HG02943 (cell line): ENCODE measurements at regions not wholly inside any gene's neighbourhood (a gene's known extent, or its start where the extent isn't known, plus 50 kb on each side); places are given as distances from the start of the nearest gene placed in this dataset.

Source experiments
- ATAC-seq: cut with Tn5 transposase; IDR thresholded peaks from one replicate; pipeline ENCODE4 v1.9.1; 2021; ENCODE audit warnings: mild to moderate bottlenecking, low read depth, moderate library complexity; ENCODE audit not compliant: unreplicated experiment

DNA sequence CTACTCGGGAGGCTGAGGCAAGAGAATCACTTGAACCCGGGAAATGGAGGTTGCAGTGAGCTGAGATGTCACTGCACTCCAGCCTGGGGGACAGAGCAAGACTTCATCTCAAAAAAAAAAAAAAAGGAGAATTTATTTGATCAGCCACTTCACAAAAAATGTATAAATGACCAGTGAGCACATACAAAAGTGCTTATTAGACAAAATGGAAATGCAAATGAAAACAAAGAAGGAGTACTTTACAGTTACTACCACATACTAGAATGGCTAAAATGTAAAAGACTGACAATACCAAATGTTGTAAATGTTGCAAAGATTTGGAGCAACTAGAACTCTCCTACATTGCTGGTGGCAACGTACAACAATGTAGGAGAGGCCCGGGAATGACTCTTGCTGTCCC lies 241.8 kb upstream of the SOX9 start:
- ATAC-seq: no peak

DNA sequence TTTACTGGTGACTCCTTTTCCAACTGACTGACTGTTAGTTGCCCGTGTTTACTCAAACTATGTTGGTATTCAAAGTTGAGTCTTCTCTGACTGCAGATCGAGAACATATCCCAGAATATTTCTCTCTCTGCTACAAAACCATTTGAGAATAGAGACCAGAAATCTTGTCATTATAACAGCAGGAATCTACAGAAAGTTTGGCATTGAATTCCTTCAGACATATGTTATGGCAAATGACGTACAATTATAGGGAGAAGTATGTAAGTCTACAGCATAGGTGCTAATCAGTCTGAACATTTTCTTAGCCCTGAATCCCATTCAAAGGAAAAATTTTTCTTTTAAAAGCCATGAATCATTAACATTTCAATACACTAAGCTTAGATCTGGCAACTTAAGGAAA lies 239.8 kb upstream of the SOX9 start:
- ATAC-seq: no peak

DNA sequence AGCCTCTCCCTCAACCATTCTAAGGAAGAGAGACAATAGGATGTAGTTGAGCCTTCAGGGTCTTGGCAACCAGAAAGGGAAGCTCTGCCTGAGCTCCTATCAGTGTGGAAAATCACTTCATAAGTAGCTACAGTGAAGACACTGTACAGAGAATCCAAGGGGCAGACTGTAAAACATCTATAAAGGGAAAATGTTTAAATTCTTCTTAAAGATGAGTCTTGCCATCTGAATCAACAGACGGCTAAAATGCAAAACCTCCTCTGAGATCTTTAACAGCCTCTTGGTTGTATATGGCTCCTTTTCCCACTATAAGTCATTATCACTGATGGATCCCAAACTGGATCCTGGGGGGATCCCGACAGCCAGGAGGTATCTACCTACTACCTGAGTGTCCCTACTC lies 239.2 kb upstream of the SOX9 start:
- no peak for ATAC-seq

DNA sequence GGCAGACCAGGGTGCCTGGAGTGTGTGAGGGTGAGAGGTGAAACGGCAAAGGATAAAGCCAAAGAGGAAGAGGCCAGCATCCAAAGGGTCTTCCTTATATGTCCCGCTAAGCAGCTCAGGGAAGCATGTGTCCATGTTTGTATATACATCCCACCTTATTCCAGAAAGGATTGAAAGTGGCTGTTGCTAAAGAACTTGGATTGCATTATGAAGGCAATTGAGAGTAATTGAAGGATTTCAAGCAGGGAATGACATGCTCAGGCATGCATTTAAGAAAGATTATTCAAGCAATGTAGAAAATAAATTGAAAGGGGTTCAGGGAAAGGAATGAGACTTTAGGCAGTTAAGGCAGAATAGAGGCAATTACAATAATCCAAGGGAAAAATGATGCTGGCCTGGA lies 237.6 kb upstream of the SOX9 start:
- no peak for ATAC-seq

DNA sequence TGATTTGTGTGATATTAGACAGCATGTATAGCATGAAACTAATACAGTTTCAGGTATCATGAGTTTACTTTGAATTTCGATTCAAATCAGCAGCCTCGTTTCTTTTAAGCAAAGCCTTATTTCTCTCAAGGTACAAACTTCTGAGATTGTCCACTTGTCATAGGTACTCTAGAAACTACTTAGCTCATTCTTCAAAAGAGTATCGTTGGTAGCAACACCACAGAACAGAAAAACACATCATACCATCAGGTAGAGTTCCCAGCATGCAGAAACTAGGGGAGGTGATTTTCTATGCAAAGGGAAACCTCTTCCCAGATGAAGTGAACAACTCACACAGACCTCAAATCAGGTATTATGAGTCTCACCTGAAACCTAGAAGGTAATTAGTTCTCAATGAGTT lies 237.0 kb upstream of the SOX9 start:
- no peak for ATAC-seq

DNA sequence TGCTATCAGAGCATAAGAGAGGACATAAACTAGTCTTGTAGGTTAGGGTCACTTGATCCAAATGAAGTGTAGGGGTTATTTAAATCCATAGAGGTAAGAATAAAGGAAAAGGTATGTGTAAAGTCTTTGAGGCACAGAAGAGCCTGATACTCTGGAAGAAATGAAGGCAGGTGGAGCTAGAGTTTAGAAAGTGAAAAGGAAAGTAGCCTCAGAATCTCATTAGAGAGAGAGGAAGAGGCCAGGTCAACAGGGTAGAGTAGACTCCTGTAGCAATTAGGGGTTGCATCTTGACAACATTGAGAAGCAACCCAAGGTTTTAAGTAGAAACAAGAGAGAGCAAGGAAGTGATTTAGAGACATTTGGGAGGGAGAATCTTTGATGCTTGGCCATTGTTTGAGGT lies 235.2 kb upstream of the SOX9 start:
- ATAC-seq: no peak

DNA sequence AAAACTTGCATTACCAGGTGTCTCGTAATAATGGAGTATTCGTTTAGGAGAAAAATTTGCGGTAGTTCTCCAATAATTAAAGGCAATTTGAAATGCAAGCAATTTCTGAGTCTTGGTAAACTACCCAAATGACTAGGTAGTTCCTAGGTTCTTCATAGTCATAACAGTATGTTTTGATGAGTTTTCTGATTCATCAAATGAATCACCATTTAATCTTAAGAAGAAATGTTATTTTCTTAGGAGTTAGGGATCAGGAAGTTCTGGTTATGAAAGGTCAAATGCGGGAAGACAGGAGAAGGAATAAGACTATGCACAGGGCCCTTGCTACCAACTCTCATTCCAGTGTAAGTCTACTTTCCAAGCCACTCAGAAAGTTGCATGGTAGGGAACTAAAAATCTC lies 221.5 kb upstream of the SOX9 start:
- ATAC-seq: no peak

DNA sequence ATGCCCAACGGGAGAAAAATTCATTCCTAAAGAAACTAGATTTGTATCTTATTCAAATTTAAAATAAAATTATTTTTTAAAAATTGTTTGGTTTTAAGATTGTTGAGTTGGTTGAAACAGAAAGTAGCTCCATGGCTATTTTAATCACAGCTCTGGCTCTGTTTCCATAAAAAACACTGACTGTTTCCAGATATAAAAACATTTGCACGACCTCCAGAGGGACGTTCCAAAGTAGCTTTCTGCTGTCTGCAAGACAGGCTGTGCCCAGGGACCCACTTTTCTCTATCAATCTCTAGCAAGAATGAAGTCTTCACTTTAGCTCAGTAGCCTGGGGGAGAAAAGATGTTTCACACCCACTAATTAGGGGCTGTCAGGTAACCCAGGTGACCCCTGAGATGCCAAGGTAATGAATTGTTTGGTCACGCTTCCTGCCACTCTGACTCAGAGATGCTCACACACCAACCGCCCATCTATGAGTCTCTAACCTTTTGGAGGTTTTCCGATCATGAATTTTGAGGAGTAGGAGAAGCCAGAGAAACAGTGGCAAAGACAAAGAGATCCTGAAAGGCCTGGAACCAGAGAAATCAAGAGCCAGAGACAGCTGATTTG lies 220.1 kb upstream of the SOX9 start:
- ATAC-seq: no peak

DNA sequence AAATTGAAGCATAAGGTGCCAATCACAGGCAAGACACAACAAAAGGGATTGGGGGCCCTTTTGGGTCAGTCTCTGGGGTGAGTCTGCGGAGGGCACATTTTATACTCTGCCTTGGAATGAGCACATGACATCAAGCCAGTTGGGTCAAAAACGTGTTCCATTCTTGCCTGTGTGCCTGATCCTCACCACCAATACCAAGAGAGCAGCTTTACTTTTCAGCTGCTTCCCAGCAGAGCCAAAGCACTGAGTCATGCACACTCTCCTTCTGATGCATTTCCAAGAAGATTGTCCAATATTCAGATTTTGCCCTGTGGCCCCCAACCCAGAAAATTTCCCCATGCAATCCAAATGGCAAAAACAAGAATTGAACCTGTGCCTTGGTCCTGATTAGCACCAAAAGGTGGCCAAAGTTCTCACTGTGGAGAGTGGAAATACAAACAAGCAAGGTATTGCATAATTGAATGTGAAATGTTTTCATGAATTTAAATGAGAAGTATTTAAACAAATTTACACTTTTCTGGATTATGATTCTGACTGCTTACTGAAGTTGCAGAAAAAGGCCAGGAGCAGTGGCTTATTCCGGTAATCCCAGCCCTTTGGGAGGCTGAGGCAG lies 217.8 kb upstream of the SOX9 start:
- ATAC-seq: no peak

DNA sequence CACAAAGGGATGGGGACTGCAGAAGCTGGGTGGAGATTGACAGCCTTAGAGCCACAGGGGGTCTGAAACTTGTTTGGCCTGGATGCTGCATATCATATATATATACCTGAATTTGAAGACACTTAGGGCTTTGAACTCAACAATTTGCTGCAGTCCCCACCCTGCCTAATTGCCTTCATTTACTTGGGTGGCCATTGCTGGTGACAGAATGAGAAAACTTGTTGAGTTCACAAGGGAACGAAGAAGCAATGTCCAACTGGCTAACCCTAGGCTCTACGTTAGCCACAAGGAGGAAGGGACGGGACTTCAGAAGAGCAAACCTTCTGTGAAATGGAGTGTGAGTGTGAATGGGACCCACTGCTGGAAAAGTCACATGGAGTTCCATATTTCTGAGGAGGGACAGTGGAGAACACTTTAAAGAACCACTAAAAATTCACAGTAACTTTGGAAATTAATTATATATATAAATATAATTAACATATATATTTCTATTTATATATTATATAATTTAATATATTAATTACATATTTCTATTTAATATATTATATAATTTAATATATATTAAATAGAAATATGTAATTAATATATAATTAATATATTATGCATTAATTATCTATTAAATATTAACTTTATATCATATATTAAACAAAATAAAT lies 215.3 kb upstream of the SOX9 start:
- no peak for ATAC-seq

DNA sequence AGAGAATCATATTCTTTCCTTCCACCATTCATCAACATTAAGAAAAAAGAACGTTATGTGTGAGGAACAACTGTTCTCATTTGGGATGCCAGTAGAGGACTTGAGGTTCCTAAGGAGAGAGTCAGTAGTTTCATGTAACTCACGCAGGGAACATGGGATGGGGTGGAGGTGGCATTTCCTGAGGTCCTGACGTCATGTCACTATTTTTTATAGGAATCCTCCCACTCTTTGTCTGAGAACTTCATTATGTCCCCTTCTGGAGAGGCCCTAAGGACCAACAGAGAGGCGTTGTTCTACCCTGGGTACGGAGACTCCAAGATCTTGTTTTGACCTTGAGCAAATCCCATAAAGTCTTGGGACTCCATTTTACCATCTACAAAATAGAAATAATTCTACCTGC lies 211.7 kb upstream of the SOX9 start:
- ATAC-seq: no peak

DNA sequence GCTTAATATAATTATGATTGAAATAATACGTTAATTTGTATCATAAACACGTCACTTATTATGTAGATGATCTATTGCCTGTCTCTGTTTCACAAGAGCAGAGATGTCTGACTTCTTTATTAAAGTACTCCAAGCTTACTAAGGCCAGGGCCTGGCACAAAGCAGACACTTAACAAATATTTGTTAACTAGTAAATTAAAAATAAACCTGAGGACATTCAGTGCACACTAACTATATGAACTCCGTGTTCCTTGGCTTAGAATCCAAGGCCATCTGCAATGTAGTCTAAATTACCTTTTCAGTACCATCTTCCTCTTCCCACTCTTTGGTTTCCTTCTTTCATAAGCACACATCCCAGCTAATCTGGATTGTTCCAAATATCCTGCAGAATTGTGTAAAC lies 210.8 kb upstream of the SOX9 start:
- no peak for ATAC-seq

DNA sequence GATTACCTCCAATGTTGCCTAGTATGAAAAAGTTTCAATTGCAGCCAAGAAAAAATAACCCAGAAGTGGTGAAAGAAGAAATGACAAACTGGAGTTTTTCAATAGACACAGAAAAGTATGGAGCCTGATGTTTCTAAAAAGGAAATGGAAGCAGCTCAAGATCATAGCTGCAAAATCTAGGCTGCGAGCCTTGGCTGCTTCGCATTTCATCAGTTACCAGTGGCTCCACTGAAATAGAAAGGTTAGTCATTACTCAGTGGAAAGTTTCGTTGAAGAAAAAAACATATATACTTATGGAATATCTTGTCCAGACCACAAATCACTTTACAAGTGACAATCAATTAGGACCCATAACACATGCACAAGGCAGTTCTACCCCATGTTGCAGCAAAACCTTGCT lies 206.8 kb upstream of the SOX9 start:
- no peak for ATAC-seq

DNA sequence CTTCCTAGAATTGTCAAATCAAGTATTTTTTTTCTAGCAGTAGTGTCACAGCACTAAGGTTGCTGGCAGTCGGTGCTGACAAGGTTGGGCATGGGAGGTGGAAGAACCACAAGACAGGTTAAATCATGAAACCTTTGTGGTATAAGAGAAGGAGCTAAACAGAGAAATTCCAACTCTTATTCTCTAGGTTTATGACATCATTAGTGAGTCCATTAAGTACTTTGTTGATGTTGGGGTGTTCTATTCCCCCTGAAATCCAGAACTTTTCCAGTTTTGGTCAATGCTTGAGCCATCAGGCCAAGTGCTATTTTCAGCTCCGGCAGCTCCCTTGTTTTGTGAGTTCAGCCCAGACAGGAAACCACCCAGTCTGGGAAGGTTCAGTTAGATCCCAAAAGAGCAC lies 206.0 kb upstream of the SOX9 start:
- ATAC-seq: no peak

DNA sequence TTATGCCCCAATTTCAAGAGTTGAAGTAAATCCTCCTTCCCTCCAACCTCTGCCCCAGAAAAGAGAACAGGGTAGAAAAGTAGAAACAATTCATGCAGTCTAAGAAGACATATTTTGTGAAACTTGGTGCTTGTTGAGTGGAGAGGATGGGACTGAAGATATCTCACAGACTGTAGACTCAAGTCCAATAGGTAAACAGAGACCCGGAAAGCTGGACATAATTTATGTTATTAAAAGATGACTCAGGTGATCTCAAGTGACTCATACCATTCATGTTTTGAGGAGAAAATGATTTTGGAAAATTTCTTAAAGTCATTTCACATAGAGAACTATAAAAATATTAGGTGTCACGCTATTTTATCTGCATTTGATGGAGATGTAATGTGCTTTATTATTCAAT lies 203.1 kb upstream of the SOX9 start:
- ATAC-seq: no peak

DNA sequence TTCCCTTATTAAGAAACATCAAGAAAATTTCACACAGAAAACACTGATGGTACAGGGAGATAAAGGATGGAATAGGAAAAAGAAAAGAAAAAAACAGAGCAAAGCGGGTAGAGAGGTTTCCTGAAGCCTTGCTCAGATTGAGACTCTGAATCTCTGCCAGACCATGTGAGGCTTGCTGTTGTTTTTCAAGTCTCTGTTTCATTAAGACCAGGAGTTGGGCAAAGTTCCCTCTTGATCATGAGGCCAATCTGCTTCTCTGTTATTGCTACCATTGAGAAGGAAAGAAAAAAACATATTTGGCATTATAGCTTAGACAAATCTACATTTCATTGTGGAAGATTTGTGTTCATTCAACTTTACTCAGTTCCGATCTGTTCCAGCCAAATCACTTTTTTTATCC lies 201.6 kb upstream of the SOX9 start:
- no peak for ATAC-seq

DNA sequence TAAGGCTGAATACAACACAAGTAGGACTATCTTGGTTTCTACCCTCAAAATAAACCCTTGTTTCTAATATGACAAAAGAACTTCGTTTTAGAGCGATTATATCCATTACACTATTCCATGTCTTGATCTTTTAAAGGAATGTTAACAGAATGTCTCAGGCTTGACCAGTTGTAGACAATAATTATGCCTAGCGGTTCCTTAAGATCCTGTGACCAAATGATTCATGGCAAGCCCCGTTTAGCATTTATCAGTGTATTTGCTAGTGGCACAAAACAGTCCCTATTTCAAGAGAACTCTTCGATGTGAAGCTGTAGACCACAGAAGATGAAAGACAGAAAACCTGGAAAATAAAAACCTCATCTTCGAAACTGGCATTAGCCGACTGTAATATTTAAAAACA lies 200.9 kb upstream of the SOX9 start:
- ATAC-seq: no peak

DNA sequence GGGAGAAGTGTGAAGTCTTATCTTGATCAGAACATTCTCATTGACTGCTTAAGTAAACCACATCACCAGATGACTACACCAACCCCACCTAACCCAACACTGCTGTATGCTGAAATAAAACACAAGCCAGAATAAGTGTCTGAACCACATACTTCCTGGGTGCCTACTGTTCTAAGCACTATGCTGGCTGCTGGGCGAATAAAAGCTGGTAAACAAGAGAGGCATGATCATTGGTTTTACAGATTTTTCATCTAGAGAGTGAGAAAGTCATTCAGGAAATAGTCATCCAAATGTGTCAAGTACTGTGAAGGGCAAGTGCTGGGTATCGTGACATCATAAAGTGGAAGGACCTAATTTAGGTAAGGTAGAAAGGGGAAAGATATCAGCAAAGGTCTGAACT lies 199.0 kb upstream of the SOX9 start:
- no peak for ATAC-seq

DNA sequence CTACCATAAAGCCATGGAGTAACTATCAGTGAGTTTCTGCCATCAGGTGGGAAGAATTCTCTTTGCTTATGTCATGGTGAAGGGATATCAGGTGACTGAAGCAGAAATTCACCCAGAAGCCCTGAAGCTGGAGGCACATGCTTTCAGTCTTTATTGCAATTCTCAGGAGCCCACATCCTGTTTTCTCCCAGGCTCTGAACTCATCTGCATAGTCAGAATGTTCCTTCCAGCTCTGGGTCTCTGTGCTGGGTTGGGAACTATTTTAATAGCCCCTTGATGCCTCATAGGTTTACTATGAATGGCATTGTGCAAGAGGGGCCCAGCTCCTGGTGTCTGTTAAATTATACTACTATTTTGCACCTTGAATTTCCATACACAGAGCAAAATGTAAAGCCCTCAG lies 198.4 kb upstream of the SOX9 start:
- ATAC-seq: no peak

DNA sequence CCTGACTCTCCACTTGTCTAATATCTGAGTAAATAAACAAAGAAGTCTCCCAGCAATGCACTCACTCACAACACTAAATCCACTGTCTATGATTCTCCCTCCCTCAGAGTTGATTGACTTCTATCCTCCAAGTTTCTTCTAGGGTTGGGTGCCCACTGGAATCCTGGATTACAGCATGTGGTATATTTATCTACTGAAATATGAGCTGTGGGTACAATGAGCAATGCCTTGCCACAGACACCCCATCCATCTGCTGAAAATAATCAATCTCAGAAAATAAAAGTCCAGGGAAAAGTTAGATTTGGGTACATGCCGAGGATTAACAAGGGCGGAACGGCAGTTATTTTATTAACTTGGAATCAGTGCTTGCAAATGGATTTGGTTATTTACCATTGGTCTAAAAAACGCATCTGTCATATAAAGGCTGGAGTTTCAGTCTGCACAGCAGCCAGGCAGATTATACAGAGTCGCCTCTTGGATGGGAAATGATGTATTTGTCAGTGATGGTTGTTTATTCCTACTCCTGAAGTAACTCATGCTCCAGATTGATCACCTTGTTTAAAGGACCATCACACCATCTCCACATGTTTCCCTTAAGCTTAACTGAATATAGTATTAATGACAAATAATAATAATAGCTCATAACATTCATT lies 193.9 kb upstream of the SOX9 start:
- ATAC-seq: no peak

DNA sequence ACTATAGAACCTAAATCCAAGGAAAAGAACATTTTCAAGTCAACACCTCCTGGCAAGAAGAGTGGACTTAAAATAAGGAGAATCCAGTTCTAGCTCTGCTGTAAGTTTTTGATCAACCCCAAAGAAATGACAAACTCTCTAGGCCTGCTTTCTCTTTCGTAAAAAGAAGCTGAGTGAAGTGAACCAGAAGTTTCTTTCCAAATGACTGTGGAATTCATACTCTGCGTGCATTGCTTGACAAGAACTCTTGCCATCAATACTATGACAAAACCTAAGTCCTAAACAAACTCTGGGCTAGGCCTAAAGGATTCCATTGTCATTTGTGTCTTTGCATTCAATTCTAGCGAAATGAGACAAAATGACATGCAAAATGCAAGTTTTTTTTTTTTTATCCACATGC lies 187.5 kb upstream of the SOX9 start:
- no peak for ATAC-seq

DNA sequence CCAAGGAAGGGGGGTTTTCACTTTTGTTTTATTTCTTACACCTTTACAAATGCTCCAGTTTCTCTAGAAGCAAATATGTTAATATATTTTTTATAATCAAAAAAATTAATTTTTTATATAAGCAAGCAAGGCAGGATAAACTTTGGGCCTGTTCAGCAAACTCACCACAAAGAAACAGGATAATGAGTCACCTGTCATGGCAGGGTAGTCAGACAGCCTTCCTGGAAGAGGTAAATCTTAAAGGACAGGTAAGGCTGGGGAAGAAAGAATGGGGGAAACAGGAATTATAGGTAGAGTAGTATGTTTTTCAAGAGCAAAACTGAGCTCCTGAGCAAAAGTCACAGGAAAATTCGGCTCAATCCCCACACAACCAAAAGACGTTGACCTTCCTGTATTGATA lies 186.3 kb upstream of the SOX9 start:
- no peak for ATAC-seq
